ENCODE measurements at regions not wholly inside any gene's neighbourhood (a gene's known extent, or its start where the extent isn't known, plus 50 kb on each side); places are given as distances from the start of the nearest gene placed in this dataset.

GRCh38 chr4:60359746-60360367 lies 840.3 kb upstream of the ADGRL3 start:
- no peak for DNase-seq (ENCODE audit: low read depth)
- H3K4me3 ChIP-seq (ENCODE audit: low read depth, low read length): no peak overlapping the region
- no peak for TF ChIP-seq CTCF (IDR thresholded peaks at IDR 0.05; ENCODE audit: insufficient read depth, low read depth, low read length)

GRCh38 chr4:60365176-60365575 lies 835.0 kb upstream of the ADGRL3 start:
- H3K4me3 ChIP-seq (ENCODE audit: low read depth, low read length): no peak overlapping the region
- no peak for DNase-seq (ENCODE audit: low read depth)
- no peak for TF ChIP-seq CTCF (IDR thresholded peaks at IDR 0.05; ENCODE audit: insufficient read depth, low read depth, low read length)

GRCh38 chr4:60366661-60367060 lies 833.5 kb upstream of the ADGRL3 start:
- DNase-seq (ENCODE audit: low read depth): no peak
- H3K4me3 ChIP-seq (ENCODE audit: low read depth, low read length): no peak overlapping the region
- TF ChIP-seq CTCF (IDR thresholded peaks at IDR 0.05; ENCODE audit: insufficient read depth, low read depth, low read length): no peak

- no peak for DNase-seq (ENCODE audit: low read depth)
- TF ChIP-seq CTCF (IDR thresholded peaks at IDR 0.05; ENCODE audit: insufficient read depth, low read depth, low read length): no peak
- no peak overlapping the region for H3K4me3 ChIP-seq (ENCODE audit: low read depth, low read length)
Measured at GRCh38 chr4:60368986-60369385, 831.1 kb upstream of the ADGRL3 start.

GRCh38 chr4:60378010-60378409 lies 822.1 kb upstream of the ADGRL3 start:
- no peak for DNase-seq (ENCODE audit: low read depth)
- TF ChIP-seq CTCF (IDR thresholded peaks at IDR 0.05; ENCODE audit: insufficient read depth, low read depth, low read length): no peak

GRCh38 chr4:60384516-60384915 lies 815.6 kb upstream of the ADGRL3 start:
- H3K4me3 ChIP-seq (ENCODE audit: low read depth, low read length): no peak overlapping the region
- DNase-seq (ENCODE audit: low read depth): no peak
- no peak for TF ChIP-seq CTCF (IDR thresholded peaks at IDR 0.05; ENCODE audit: insufficient read depth, low read depth, low read length)

More at GRCh38 chr4:60378010-60378409, 822.1 kb upstream of the ADGRL3 start:
- no peak overlapping the region for H3K4me3 ChIP-seq (ENCODE audit: low read depth, low read length)

- TF ChIP-seq CTCF (IDR thresholded peaks at IDR 0.05; ENCODE audit: insufficient read depth, low read depth, low read length): no peak
- DNase-seq (ENCODE audit: low read depth): no peak
Measured at GRCh38 chr4:60389633-60390032, 810.5 kb upstream of the ADGRL3 start.

More at GRCh38 chr4:60389633-60390032, 810.5 kb upstream of the ADGRL3 start:
- H3K4me3 ChIP-seq (ENCODE audit: low read depth, low read length): no peak overlapping the region

Measured in fibroblast of villous mesenchyme (primary cell).